ENCODE measurements at regions not wholly inside any gene's neighbourhood (a gene's known extent, or its start where the extent isn't known, plus 50 kb on each side); places are given as distances from the start of the nearest gene placed in this dataset.

DNA sequence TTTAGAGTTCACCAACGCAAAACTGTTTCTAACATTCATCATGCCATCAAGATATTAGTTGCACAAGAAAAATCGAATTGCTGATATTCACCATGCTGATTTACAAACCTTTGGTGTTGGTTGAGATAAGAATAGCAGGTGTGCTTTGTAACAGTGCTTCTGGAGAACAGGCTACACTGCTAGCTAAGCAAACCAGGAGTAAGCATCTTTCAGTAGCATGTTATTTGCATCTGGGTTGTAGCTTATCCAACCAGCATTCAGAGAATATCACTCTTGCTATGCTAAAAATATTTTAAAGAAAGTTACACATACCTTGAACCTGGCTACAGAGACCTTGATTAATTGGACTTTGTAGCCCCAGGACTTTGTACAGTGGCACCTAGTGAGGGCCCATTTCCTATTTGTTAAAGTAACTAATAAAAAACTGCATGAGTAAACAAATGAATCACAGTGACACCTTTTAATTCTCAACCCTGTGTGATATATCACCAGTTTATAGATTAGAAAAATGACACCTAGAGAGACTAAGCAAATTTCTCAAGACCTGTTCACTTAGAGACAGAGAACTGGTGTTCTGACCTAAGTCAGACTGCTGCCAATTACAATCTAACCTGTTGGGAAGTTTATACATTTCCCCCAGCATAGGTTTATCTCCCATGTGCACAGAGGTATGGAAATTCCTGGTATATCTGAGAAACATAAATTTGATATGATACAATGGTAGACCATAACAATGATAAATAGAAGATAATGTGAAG is 435.5 kb upstream of the TGFBR2 start:
- TF ChIP-seq POLR2A (IDR thresholded peaks at IDR 0.05) (no peak), POLR2AphosphoS5 (IDR thresholded peaks at IDR 0.05) (no peak)
